OCI-LY3 (cell line): ENCODE measurements at regions not wholly inside any gene's neighbourhood (a gene's known extent, or its start where the extent isn't known, plus 50 kb on each side); places are given as distances from the start of the nearest gene placed in this dataset.

Experiments used
- H2AFZ ChIP-seq: fragments of 200-600, 300-600 bp; shearing (Covaris generic); 2 replicates; pipeline ENCODE4 v1.6.0; 2014; ENCODE audit warnings: antibody characterized with exemption, low read depth, low read length
- H3K27ac ChIP-seq: fragments of 200-600, 300-600 bp; sonication (generic); 2 replicates; pipeline ENCODE4 v1.5.1; 2014; ENCODE audit warnings: mild to moderate bottlenecking, low read length, moderate library complexity, mixed read lengths
- H3K27me3 ChIP-seq: fragments of 200-600, 300-600 bp; sonication (generic); 2 replicates; pipeline ENCODE4 v1.6.1; 2014; ENCODE audit warnings: low read depth, low read length, mixed read lengths
- H3K36me3 ChIP-seq: fragments of 200-600, 300-600 bp; sonication (generic); replicated peaks from 2 replicates; pipeline ENCODE3; 2014; ENCODE audit warnings: low read depth, low read length, mixed read lengths
- H3K4me1 ChIP-seq: fragments of 300-600, 200-600 bp; sonication (generic); 2 replicates; pipeline ENCODE4 v1.6.1; 2014; ENCODE audit warnings: low read length, mixed read lengths
- H3K4me2 ChIP-seq: fragments of 200-600, 300-600 bp; sonication (generic); 2 replicates; pipeline ENCODE4 v1.6.1; 2014; ENCODE audit warnings: low read length, mixed read lengths
- H3K4me3 ChIP-seq: fragments of 300-600, 200-600 bp; sonication (generic); 2 replicates; pipeline ENCODE4 v1.5.1; 2014; ENCODE audit warnings: antibody characterized with exemption, mild to moderate bottlenecking, low read length, moderate library complexity
- H3K79me2 ChIP-seq: fragments of 300-600, 200-600 bp; shearing (Covaris generic); 2 replicates; pipeline ENCODE4 v1.6.1; 2014; ENCODE audit warnings: mild to moderate bottlenecking, low read length, mixed read lengths
- H3K9ac ChIP-seq: fragments of 300-600, 200-600 bp; shearing (Covaris generic); 2 replicates; pipeline ENCODE4 v1.6.0; 2014; ENCODE audit warnings: mild to moderate bottlenecking, low read length, moderate library complexity
- H3K9me3 ChIP-seq: fragments of 200-600, 300-600 bp; shearing (Covaris generic); 2 replicates; pipeline ENCODE4 v1.6.1; 2014; ENCODE audit warnings: low read length, mixed read lengths; ENCODE audit not compliant: insufficient read depth
- H4K20me1 ChIP-seq: fragments of 200-600, 300-600 bp; sonication (generic); 2 replicates; pipeline ENCODE4 v1.6.1; 2016; ENCODE audit warnings: low read length, mixed read lengths; ENCODE audit not compliant: insufficient read depth
- CTCF ChIP-seq: fragments of 200-600, 300-600 bp; sonication (generic); IDR thresholded peaks from 2 replicates; pipeline ENCODE4 v1.5.1; 2014; ENCODE audit warnings: antibody characterized with exemption, low read length, low read depth
- EZH2phosphoT487 ChIP-seq: fragments of 200-600 bp; shearing (Covaris generic); IDR thresholded peaks from 2 replicates; pipeline ENCODE4 v1.6.1; 2018; ENCODE audit warnings: antibody characterized with exemption, mixed run types, low read depth

- no peak overlapping the region for H3K27ac ChIP-seq
- H3K27me3 ChIP-seq, result no peaks in the 10 kb centered on the region
- H3K9ac ChIP-seq, result no peak overlapping the region
- no peaks in the 10 kb centered on the region for H3K4me1 ChIP-seq
- no peaks in the 10 kb centered on the region for H3K79me2 ChIP-seq
- no peaks in the 10 kb centered on the region for H3K9me3 ChIP-seq
- no peaks in the 10 kb centered on the region for H4K20me1 ChIP-seq
- TF ChIP-seq CTCF, result no peak
- no peak for TF ChIP-seq EZH2phosphoT487
- H2AFZ ChIP-seq, result no peak overlapping the region
- H3K4me2 ChIP-seq, result no peak overlapping the region
- H3K4me3 ChIP-seq, result no peak overlapping the region
- no peaks in the 10 kb centered on the region for H3K36me3 ChIP-seq
These were observed 68.7 kb upstream of the PTCSC3 start for GRCh38 chr14:36245223-36245622.

GRCh38 chr14:36243183-36243582 lies 66.7 kb upstream of the PTCSC3 start:
- H2AFZ ChIP-seq, result no peak overlapping the region
- H3K27ac ChIP-seq, result no peak overlapping the region
- no peak overlapping the region for H3K4me2 ChIP-seq
- no peaks in the 10 kb centered on the region for H3K9me3 ChIP-seq
- H3K79me2 ChIP-seq, result no peaks in the 10 kb centered on the region
- no peaks in the 10 kb centered on the region for H3K4me1 ChIP-seq
- H3K4me3 ChIP-seq, result no peak overlapping the region
- H3K27me3 ChIP-seq, result no peaks in the 10 kb centered on the region
- H3K36me3 ChIP-seq, result no peaks in the 10 kb centered on the region
- no peak for TF ChIP-seq EZH2phosphoT487
- TF ChIP-seq CTCF, result no peak
- H4K20me1 ChIP-seq, result no peaks in the 10 kb centered on the region
- no peak overlapping the region for H3K9ac ChIP-seq

- no peak overlapping the region for H3K4me2 ChIP-seq
- no peak overlapping the region for H2AFZ ChIP-seq
- no peak for TF ChIP-seq EZH2phosphoT487
- TF ChIP-seq CTCF, result peak; percentile 43
- no peaks in the 10 kb centered on the region for H3K9me3 ChIP-seq
- no peaks in the 10 kb centered on the region for H4K20me1 ChIP-seq
- H3K9ac ChIP-seq, result no peak overlapping the region
- no peaks in the 10 kb centered on the region for H3K27me3 ChIP-seq
- H3K36me3 ChIP-seq, result no peaks in the 10 kb centered on the region
- no peaks in the 10 kb centered on the region for H3K4me1 ChIP-seq
- no peaks in the 10 kb centered on the region for H3K79me2 ChIP-seq
- no peak overlapping the region for H3K4me3 ChIP-seq
- no peak overlapping the region for H3K27ac ChIP-seq
These were observed 64.7 kb upstream of the PTCSC3 start for GRCh38 chr14:36241183-36241582.

- no peaks in the 10 kb centered on the region for H3K36me3 ChIP-seq
- H3K4me3 ChIP-seq, result no peak overlapping the region
- no peaks in the 10 kb centered on the region for H3K4me1 ChIP-seq
- H2AFZ ChIP-seq, result no peak overlapping the region
- H3K27me3 ChIP-seq, result no peaks in the 10 kb centered on the region
- no peaks in the 10 kb centered on the region for H4K20me1 ChIP-seq
- TF ChIP-seq EZH2phosphoT487 (no peak), CTCF (no peak)
- no peak overlapping the region for H3K4me2 ChIP-seq
- H3K27ac ChIP-seq, result no peak overlapping the region
- no peaks in the 10 kb centered on the region for H3K9me3 ChIP-seq
- H3K79me2 ChIP-seq, result no peaks in the 10 kb centered on the region
- H3K9ac ChIP-seq, result no peak overlapping the region
These were observed 62.3 kb upstream of the PTCSC3 start for GRCh38 chr14:36238666-36239363.
